Keratinocyte (primary cell): ENCODE measurements at regions not wholly inside any gene's neighbourhood (a gene's known extent, or its start where the extent isn't known, plus 50 kb on each side); places are given as distances from the start of the nearest gene placed in this dataset.

ENCODE experiments used
- DNase-seq: peaks from one replicate; pipeline ENCODE4 v3.0.0-alpha.2; 2011; ENCODE audit warnings: low read depth, missing footprints, low spot score
- FAIRE-seq: peaks from 2 replicates; lab custom pipeline; 2011; peaks lifted over from hg19 to GRCh38; lab: Jason Lieb, UNC
- H2AFZ ChIP-seq: 2 replicates; pipeline ENCODE4 v1.6.0; 2012; ENCODE audit warnings: low read length, control low read depth, inconsistent platforms; ENCODE audit not compliant: control insufficient read depth
- H3K27ac ChIP-seq: 2 replicates; pipeline ENCODE4 v1.5.1; 2011; ENCODE audit warnings: low read length; ENCODE audit not compliant: control insufficient read depth, insufficient read depth
- H3K27me3 ChIP-seq: 3 replicates; pipeline ENCODE4 v1.6.0; 2011; ENCODE audit warnings: low read length; ENCODE audit not compliant: control insufficient read depth, insufficient read depth; ENCODE audit errors: extremely low read depth
- H3K36me3 ChIP-seq, 2 experiments: 2 replicates in 1 of 2; 3 replicates in 1 of 2; pipeline ENCODE4 v1.5.1; 2011; ENCODE audit warnings: low read length in 2 of 2, mild to moderate bottlenecking in 1 of 2; ENCODE audit not compliant: control insufficient read depth in 2 of 2, insufficient read depth in 2 of 2; ENCODE audit errors: extremely low read depth in 1 of 2
- H3K4me1 ChIP-seq: 3 replicates; pipeline ENCODE4 v1.5.1; 2011; ENCODE audit warnings: low read length; ENCODE audit not compliant: control insufficient read depth, insufficient read depth; ENCODE audit errors: extremely low read depth
- H3K4me2 ChIP-seq: 3 replicates; pipeline ENCODE4 v1.6.0; 2011; ENCODE audit warnings: low read depth, low read length; ENCODE audit not compliant: control insufficient read depth, insufficient read depth; ENCODE audit errors: extremely low read depth
- H3K4me3 ChIP-seq, 3 experiments: fragments of 200-600 bp in 1 of 3; sonication (generic) in 1 of 3; 2 replicates in 2 of 3; 3 replicates in 1 of 3; pipeline ENCODE4 v1.5.1; 2011 to 2016; ENCODE audit warnings: low read length in 3 of 3, mild to moderate bottlenecking in 3 of 3, control low read depth in 2 of 3, inconsistent platforms in 1 of 3, low read depth in 1 of 3, mixed read lengths in 1 of 3, mixed run types in 1 of 3, moderate library complexity in 1 of 3; ENCODE audit not compliant: control insufficient read depth in 2 of 3, insufficient read depth in 2 of 3; ENCODE audit errors: extremely low read depth in 1 of 3
- H3K79me2 ChIP-seq: 2 replicates; pipeline ENCODE4 v1.6.0; 2012; ENCODE audit warnings: low read length; ENCODE audit not compliant: control insufficient read depth, insufficient read depth
- H3K9ac ChIP-seq: 3 replicates; pipeline ENCODE4 v1.6.0; 2011; ENCODE audit warnings: low read length; ENCODE audit not compliant: control insufficient read depth, insufficient read depth; ENCODE audit errors: extremely low read depth
- H3K9me1 ChIP-seq: 3 replicates; pipeline ENCODE4 v1.6.0; 2011; ENCODE audit warnings: low read length; ENCODE audit not compliant: control insufficient read depth, insufficient read depth; ENCODE audit errors: extremely low read depth
- H3K9me3 ChIP-seq: 2 replicates; pipeline ENCODE4 v1.5.1; 2012; ENCODE audit warnings: low read depth, low read length; ENCODE audit not compliant: control insufficient read depth
- H4K20me1 ChIP-seq: 3 replicates; pipeline ENCODE4 v1.6.0; 2011; ENCODE audit warnings: low read length; ENCODE audit not compliant: control insufficient read depth, insufficient read depth; ENCODE audit errors: extremely low read depth
- CTCF ChIP-seq, 3 experiments: IDR thresholded peaks in 1 of 3; conservative IDR thresholded peaks in 1 of 3; optimal IDR thresholded peaks in 1 of 3; 2 replicates in 2 of 3; 3 replicates in 1 of 3; pipeline versions ENCODE3 to v1.5.1; 2011; ENCODE audit warnings: low read length in 3 of 3, mild to moderate bottlenecking in 3 of 3, moderate library complexity in 2 of 3, control low read depth in 1 of 3, inconsistent platforms in 1 of 3; ENCODE audit not compliant: insufficient read depth in 2 of 3; ENCODE audit errors: extremely low read depth in 1 of 3
- EZH2 ChIP-seq: IDR thresholded peaks from one replicate; pipeline ENCODE4 v1.6.1; 2012; ENCODE audit warnings: inconsistent platforms, mild to moderate bottlenecking, low read length, moderate library complexity
- dilution Hi-C: fragments of 300-500 bp; cut with MboI; formaldehyde crosslinking; loops from one replicate; pipeline ENCODE4 v1.7.0; 2020; ENCODE audit warnings: low sequenced_read_pairs; ENCODE audit not compliant: extremely low pct_ligation_motif_present

- DNase-seq (no peak), FAIRE-seq (no peak)
- H3K79me2 ChIP-seq: peaks cover 40% of the 10 kb centered on the region
Observed at GRCh38 chr2:134197445-134197844, 56.4 kb upstream of the MGAT5 start.

DNA sequence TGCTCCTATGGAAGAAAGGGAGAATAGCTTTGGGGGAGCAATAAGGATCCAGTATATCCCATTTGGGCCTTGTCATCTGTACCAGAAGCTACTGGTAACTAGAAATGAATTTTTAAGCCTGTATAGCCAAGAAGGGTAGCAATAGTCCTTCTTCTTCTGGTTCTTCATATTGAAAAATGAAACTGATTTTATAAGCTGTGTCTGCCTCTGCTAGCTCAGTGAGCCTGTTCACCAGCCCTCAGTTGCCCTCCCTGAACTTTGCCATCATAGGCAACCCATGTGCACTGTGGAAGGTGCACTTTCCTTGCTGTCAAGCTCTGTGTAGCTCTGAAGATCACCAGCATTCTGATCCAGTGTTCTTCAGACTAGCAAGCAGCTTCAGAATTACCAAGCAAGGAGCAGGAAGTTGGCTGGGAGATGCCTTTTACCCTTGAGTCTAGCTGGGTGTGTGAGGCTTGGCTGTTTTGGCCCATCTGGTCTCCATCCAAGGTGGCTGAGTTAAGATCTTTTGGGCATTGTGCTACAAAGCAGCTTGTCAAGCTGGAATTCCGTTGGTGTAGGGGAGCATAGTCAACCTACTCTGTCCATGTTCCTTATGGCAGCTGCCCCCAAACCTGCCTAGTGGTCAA is 55.8 kb upstream of the MGAT5 start:
- no peaks in the 10 kb centered on the region for H3K9me3 ChIP-seq
- TF ChIP-seq CTCF (optimal IDR thresholded peaks at IDR 0.05 in 1 of 3, IDR thresholded peaks at IDR 0.05 in 1 of 3, conservative IDR thresholded peaks at IDR 0.05 in 1 of 3; ENCODE audit: extremely low read depth in 1 of 3, insufficient read depth in 2 of 3, low read length in 3 of 3): no peak
- no peak for TF ChIP-seq EZH2
- no peaks in the 10 kb centered on the region for H4K20me1 ChIP-seq
- H3K79me2 ChIP-seq: peaks cover 39% of the 10 kb centered on the region
- no peak overlapping the region for H3K27ac ChIP-seq
- no peaks in the 10 kb centered on the region for H3K36me3 ChIP-seq
- no peak overlapping the region for H3K4me2 ChIP-seq
- no peaks in the 10 kb centered on the region for H3K9me1 ChIP-seq
- DNase-seq (no peak), FAIRE-seq (no peak)
- no peak overlapping the region for H3K4me3 ChIP-seq
- no peak overlapping the region for H3K9ac ChIP-seq
- H3K27me3 ChIP-seq: no peaks in the 10 kb centered on the region
- no peak overlapping the region for H2AFZ ChIP-seq
- dilution Hi-C loops: no loop called here
- peaks cover 7% of the 10 kb centered on the region for H3K4me1 ChIP-seq

More at GRCh38 chr2:134197445-134197844, 56.4 kb upstream of the MGAT5 start:
- no peaks in the 10 kb centered on the region for H3K9me3 ChIP-seq
- no peaks in the 10 kb centered on the region for H3K36me3 ChIP-seq
- no peak overlapping the region for H3K4me2 ChIP-seq
- no peaks in the 10 kb centered on the region for H3K27me3 ChIP-seq
- dilution Hi-C loops: no loop called here
- TF ChIP-seq CTCF (optimal IDR thresholded peaks at IDR 0.05 in 1 of 3, IDR thresholded peaks at IDR 0.05 in 1 of 3, conservative IDR thresholded peaks at IDR 0.05 in 1 of 3; ENCODE audit: extremely low read depth in 1 of 3, insufficient read depth in 2 of 3, low read length in 3 of 3) (no peak), EZH2 (no peak)
- no peak overlapping the region for H3K9ac ChIP-seq
- no peaks in the 10 kb centered on the region for H3K9me1 ChIP-seq
- peaks cover 4% of the 10 kb centered on the region for H3K4me1 ChIP-seq
- no peak overlapping the region for H2AFZ ChIP-seq
- H4K20me1 ChIP-seq: no peaks in the 10 kb centered on the region
- H3K4me3 ChIP-seq: no peak overlapping the region
- no peak overlapping the region for H3K27ac ChIP-seq
